HCT116 (cell line): ENCODE measurements at regions not wholly inside any gene's neighbourhood (a gene's known extent, or its start where the extent isn't known, plus 50 kb on each side); places are given as distances from the start of the nearest gene placed in this dataset.

Experiments used
- ATAC-seq: fragments of 200-7000 bp; cut with Tn5 transposase; 2 replicates; pipeline ENCODE4 v1.9.1; 2020; ENCODE audit warnings: mild to moderate bottlenecking, moderate library complexity
- BruUV-seq: library from RNA; stranded (reverse); fragments of 400-500 nt; replicated peaks from 2 replicates; lab custom pipeline; 2021; lab: Mats Ljungman, UMichigan
- CTCF ChIA-PET: fragments of 300-600 bp; sonication (Branson Sonifier 250); formaldehyde crosslinking; loops from one replicate; lab custom pipeline; 2021; ENCODE audit warnings: antibody characterized with exemption; lab: Charles Lee
- POLR2A ChIA-PET: fragments of 300-600, 350-600 bp; sonication (Branson Sonifier 250); formaldehyde crosslinking; loops from one replicate; lab custom pipeline; 2021; ENCODE audit warnings: antibody characterized with exemption; lab: Charles Lee
- RAD21 ChIA-PET, 2 experiments: fragments of 300-600 bp; sonication (Branson Sonifier 250); formaldehyde crosslinking; loops; one replicate each; lab custom pipeline; 2023; ENCODE audit warnings: low total read pairs in 2 of 2; ENCODE audit not compliant: uncharacterized antibody in 2 of 2, unreplicated experiment in 2 of 2, low non-redundant PET in 1 of 2; lab: Charles Lee
- DNase-seq: peaks from one replicate; pipeline ENCODE4 v3.0.0-alpha.2; 2010; ENCODE audit warnings: low read depth, low spot score
- H2AFZ ChIP-seq: fragments of 200-600 bp; shearing (Covaris generic), sonication (generic); 2 replicates; pipeline ENCODE4 v1.6.1; 2017; ENCODE audit warnings: low read depth, mixed run types, mixed read lengths, antibody characterized with exemption, low read length; ENCODE audit not compliant: poor library complexity, severe bottlenecking
- H3K27ac ChIP-seq: 2 replicates; pipeline ENCODE4 v1.5.1; 2012; ENCODE audit warnings: low read depth, low read length
- H3K27me3 ChIP-seq: fragments of 200-600 bp; sonication (generic); 2 replicates; pipeline ENCODE4 v1.6.1; 2016; ENCODE audit warnings: mixed run types, low read length, mixed read lengths; ENCODE audit not compliant: insufficient read depth
- H3K36me3 ChIP-seq, 2 experiments: fragments of 200-500 bp in 1 of 2; fragments of 200-600 bp in 1 of 2; sonication (Bioruptor generic) in 1 of 2; sonication (generic) in 1 of 2; 2 replicates each; pipeline versions ENCODE4 v1.5.1 to v1.6.1; 2014 to 2016; ENCODE audit warnings: low read length in 2 of 2, inconsistent platforms in 1 of 2, mixed read lengths in 1 of 2, mixed run types in 1 of 2; ENCODE audit not compliant: insufficient read depth in 2 of 2, control insufficient read depth in 1 of 2
- H3K4me1 ChIP-seq, 2 experiments: fragments of 200-600 bp in 1 of 2; sonication (generic) in 1 of 2; 2 replicates each; pipeline versions ENCODE4 v1.5.1 to v1.6.1; 2012 to 2017; ENCODE audit warnings: low read length in 2 of 2, inconsistent platforms in 1 of 2, mild to moderate bottlenecking in 1 of 2, mixed read lengths in 1 of 2, mixed run types in 1 of 2, moderate library complexity in 1 of 2; ENCODE audit not compliant: insufficient read depth in 2 of 2, control insufficient read depth in 1 of 2
- H3K4me2 ChIP-seq: fragments of 200-600 bp; sonication (generic); 2 replicates; pipeline ENCODE4 v1.6.1; 2017; ENCODE audit warnings: mixed run types, low read length, mixed read lengths
- H3K4me3 ChIP-seq, 2 experiments: fragments of 200-600 bp in 1 of 2; sonication (generic) in 1 of 2; replicated peaks in 1 of 2; 2 replicates each; pipeline ENCODE4 v1.5.1; 2011 to 2016; ENCODE audit warnings: low read length in 2 of 2, control low read depth in 1 of 2, low read depth in 1 of 2, mild to moderate bottlenecking in 1 of 2, mixed read lengths in 1 of 2, mixed run types in 1 of 2
- H3K79me2 ChIP-seq: fragments of 200-600 bp; sonication (generic); 2 replicates; pipeline ENCODE4 v1.6.1; 2017; ENCODE audit warnings: mild to moderate bottlenecking, mixed run types, low read length, moderate library complexity, mixed read lengths; ENCODE audit not compliant: insufficient read depth
- H3K9ac ChIP-seq: fragments of 200-600 bp; sonication (generic); 2 replicates; pipeline ENCODE4 v1.6.1; 2016; ENCODE audit warnings: low read length, mixed read lengths
- H3K9me2 ChIP-seq: fragments of 200-600 bp; sonication (generic), shearing (Covaris generic); 2 replicates; pipeline ENCODE4 v1.6.1; 2017; ENCODE audit warnings: mixed run types, mild to moderate bottlenecking, moderate library complexity; ENCODE audit not compliant: insufficient read depth
- H3K9me3 ChIP-seq, 2 experiments: fragments of 200-500 bp in 1 of 2; fragments of 200-600 bp in 1 of 2; sonication (Bioruptor generic) in 1 of 2; sonication (generic) in 1 of 2; 2 replicates each; pipeline ENCODE4 v1.6.1; 2014 to 2017; ENCODE audit warnings: low read length in 2 of 2, mixed read lengths in 2 of 2, inconsistent platforms in 1 of 2, low read depth in 1 of 2, mild to moderate bottlenecking in 1 of 2, mixed run types in 1 of 2, moderate library complexity in 1 of 2; ENCODE audit not compliant: control insufficient read depth in 1 of 2, insufficient read depth in 1 of 2
- H4K20me1 ChIP-seq: fragments of 200-600 bp; sonication (generic), shearing (Covaris generic); 2 replicates; pipeline ENCODE4 v1.6.1; 2017; ENCODE audit warnings: mixed run types, mild to moderate bottlenecking, moderate library complexity; ENCODE audit not compliant: insufficient read depth
- CBX3 ChIP-seq: IDR thresholded peaks from 2 replicates; pipeline ENCODE4 v1.6.1; 2012; ENCODE audit warnings: low read depth
- CEBPB ChIP-seq: IDR thresholded peaks from 2 replicates; pipeline ENCODE4 v1.6.1; 2012; ENCODE audit warnings: low read depth
- ELF1 ChIP-seq: IDR thresholded peaks from 2 replicates; pipeline ENCODE4 v1.6.1; 2012; ENCODE audit warnings: low read depth, borderline replicate concordance
- EZH2phosphoT487 ChIP-seq: fragments of 200-600 bp; IDR thresholded peaks from 2 replicates; pipeline ENCODE4 v1.6.1; 2018; ENCODE audit warnings: antibody characterized with exemption, borderline replicate concordance
- JUND ChIP-seq: IDR thresholded peaks from 2 replicates; pipeline ENCODE4 v1.6.1; 2012
- POLR2A ChIP-seq: IDR thresholded peaks from 2 replicates; pipeline ENCODE4 v1.7.0; 2011; ENCODE audit warnings: borderline replicate concordance; ENCODE audit not compliant: insufficient read depth, insufficient read length; ENCODE audit errors: extremely low read depth
- POLR2AphosphoS5 ChIP-seq: IDR thresholded peaks from 2 replicates; pipeline ENCODE4 v1.6.1; 2011; ENCODE audit warnings: mild to moderate bottlenecking, low read depth, low read length, moderate library complexity
- RAD21 ChIP-seq: IDR thresholded peaks from 2 replicates; pipeline ENCODE4 v1.6.1; 2012; ENCODE audit warnings: low read depth, mild to moderate bottlenecking
- SIN3A ChIP-seq: IDR thresholded peaks from 2 replicates; pipeline ENCODE4 v1.6.1; 2012; ENCODE audit warnings: low read depth
- SRF ChIP-seq: IDR thresholded peaks from 2 replicates; pipeline ENCODE4 v1.6.1; 2012; ENCODE audit warnings: low read depth
- TCF7L2 ChIP-seq: IDR thresholded peaks from 2 replicates; pipeline ENCODE4 v1.7.0; 2011; ENCODE audit warnings: borderline replicate concordance, inconsistent platforms; ENCODE audit not compliant: insufficient read depth, insufficient read length; ENCODE audit errors: extremely low read depth
- YY1 ChIP-seq: IDR thresholded peaks from 2 replicates; pipeline ENCODE4 v1.6.1; 2011; ENCODE audit warnings: low read length, low read depth, moderate library complexity, mild to moderate bottlenecking; ENCODE audit not compliant: insufficient replicate concordance; ENCODE audit errors: extremely low read depth
- ZFX ChIP-seq: fragments of 450-650 bp; IDR thresholded peaks from 2 replicates; pipeline ENCODE4 v1.6.1; 2017
- intact Hi-C: fragments of 100-400 bp; cut with micrococcal nuclease; formaldehyde crosslinking; loops from 2 replicates; pipeline ENCODE4 v1.10.0; 2022
- TF ChIP-seq, protein P1 (sequence below): IDR thresholded peaks from 2 replicates; pipeline ENCODE4 v1.6.1; 2012; ENCODE audit warnings: low read depth
- TF ChIP-seq, protein P2 (sequence below): IDR thresholded peaks from 2 replicates; pipeline ENCODE4 v1.6.1; 2012

DNA sequence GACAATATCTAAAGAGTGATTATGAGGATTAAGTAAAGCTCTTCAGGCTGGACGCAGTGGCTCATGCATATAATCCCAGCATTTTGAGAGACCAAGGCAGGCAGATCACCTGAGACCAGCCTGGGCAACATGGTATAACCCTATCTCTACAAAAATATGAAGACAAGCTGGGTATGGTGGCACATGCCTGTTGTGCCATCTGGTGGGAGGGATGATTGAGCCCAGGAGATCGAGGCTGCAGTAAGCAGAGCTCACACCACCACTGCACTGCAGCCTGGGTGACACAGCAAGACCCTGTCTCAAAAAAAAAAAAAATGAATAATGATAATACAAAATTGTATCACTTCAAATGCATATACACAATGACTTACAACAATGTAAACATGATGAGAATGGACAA is 195.6 kb upstream of the AUTS2 start:
- no peaks in the 10 kb centered on the region for H3K36me3 ChIP-seq
- intact Hi-C loops: no loop called here
- H4K20me1 ChIP-seq: no peaks in the 10 kb centered on the region
- no peaks in the 10 kb centered on the region for H3K9me2 ChIP-seq
- H3K9me3 ChIP-seq: peaks cover 3 to 8% of the 10 kb centered on the region in 2 experiments; a peak in 2 of 4 replicates
- RAD21 ChIA-PET: no interaction called here
- H3K27me3 ChIP-seq: no peaks in the 10 kb centered on the region
- no peak overlapping the region for H3K4me3 ChIP-seq
- H3K79me2 ChIP-seq: no peaks in the 10 kb centered on the region
- no peak overlapping the region for H3K27ac ChIP-seq
- TF ChIP-seq EZH2phosphoT487 (no peak), CEBPB (no peak), ELF1 (no peak), ZFX (no peak)
- TF ChIP-seq, protein P1, sequence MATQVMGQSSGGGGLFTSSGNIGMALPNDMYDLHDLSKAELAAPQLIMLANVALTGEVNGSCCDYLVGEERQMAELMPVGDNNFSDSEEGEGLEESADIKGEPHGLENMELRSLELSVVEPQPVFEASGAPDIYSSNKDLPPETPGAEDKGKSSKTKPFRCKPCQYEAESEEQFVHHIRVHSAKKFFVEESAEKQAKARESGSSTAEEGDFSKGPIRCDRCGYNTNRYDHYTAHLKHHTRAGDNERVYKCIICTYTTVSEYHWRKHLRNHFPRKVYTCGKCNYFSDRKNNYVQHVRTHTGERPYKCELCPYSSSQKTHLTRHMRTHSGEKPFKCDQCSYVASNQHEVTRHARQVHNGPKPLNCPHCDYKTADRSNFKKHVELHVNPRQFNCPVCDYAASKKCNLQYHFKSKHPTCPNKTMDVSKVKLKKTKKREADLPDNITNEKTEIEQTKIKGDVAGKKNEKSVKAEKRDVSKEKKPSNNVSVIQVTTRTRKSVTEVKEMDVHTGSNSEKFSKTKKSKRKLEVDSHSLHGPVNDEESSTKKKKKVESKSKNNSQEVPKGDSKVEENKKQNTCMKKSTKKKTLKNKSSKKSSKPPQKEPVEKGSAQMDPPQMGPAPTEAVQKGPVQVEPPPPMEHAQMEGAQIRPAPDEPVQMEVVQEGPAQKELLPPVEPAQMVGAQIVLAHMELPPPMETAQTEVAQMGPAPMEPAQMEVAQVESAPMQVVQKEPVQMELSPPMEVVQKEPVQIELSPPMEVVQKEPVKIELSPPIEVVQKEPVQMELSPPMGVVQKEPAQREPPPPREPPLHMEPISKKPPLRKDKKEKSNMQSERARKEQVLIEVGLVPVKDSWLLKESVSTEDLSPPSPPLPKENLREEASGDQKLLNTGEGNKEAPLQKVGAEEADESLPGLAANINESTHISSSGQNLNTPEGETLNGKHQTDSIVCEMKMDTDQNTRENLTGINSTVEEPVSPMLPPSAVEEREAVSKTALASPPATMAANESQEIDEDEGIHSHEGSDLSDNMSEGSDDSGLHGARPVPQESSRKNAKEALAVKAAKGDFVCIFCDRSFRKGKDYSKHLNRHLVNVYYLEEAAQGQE: no peak
- no peak overlapping the region for H2AFZ ChIP-seq
- DNase-seq (no peak), ATAC-seq (no peak)
- no peak overlapping the region for H3K4me2 ChIP-seq
- no peak overlapping the region for H3K9ac ChIP-seq
- H3K4me1 ChIP-seq: no peaks in the 10 kb centered on the region
- BruUV-seq: no TSS peak
- CTCF ChIA-PET: no interaction called here
- POLR2A ChIA-PET: no interaction called here

DNA sequence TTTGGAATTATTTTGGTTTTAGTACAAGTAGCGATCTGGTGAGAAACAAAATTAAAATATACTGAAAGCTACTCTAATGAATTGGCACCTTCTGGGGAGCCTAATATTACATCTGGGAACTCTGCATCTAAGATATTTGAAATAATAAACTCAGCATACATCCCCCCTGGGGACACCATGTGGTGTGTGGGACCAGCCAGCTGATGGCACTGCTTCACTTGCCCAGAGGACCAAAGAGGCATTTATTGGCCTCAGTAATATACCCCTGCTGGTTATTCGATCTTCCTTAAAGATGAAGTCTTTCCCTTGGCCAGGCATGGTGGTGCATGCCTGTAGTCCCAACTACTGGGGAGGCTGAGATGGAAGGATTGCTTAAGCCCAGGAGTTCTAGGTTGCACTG is 195.1 kb upstream of the AUTS2 start:
- DNase-seq (no peak), ATAC-seq (no peak)
- Histone ChIP-seq H3K36me3 (no peaks in the 10 kb centered on the region), H2AFZ (no peak overlapping the region), H4K20me1 (no peaks in the 10 kb centered on the region), H3K4me3 (no peak overlapping the region), H3K9ac (no peak overlapping the region), H3K79me2 (no peaks in the 10 kb centered on the region), H3K27ac (no peak overlapping the region), H3K4me2 (no peak overlapping the region), H3K9me2 (no peaks in the 10 kb centered on the region), H3K27me3 (no peaks in the 10 kb centered on the region), H3K4me1 (no peaks in the 10 kb centered on the region), H3K9me3 (peaks cover 3 to 8% of the 10 kb centered on the region in 2 experiments; a peak in 2 of 4 replicates)
- ChIA-PET CTCF (no interaction called here), POLR2A (no interaction called here), RAD21 (no interaction called here)
- no TSS peak for BruUV-seq
- intact Hi-C loops: no loop called here
- no peak for TF ChIP-seq SIN3A
- no peak for TF ChIP-seq YY1
- no peak for TF ChIP-seq EZH2phosphoT487
- no peak for TF ChIP-seq POLR2AphosphoS5
- no peak for TF ChIP-seq POLR2A
- no peak for TF ChIP-seq CBX3
- TF ChIP-seq RAD21: no peak
- no peak for TF ChIP-seq JUND
- TF ChIP-seq, protein P2, sequence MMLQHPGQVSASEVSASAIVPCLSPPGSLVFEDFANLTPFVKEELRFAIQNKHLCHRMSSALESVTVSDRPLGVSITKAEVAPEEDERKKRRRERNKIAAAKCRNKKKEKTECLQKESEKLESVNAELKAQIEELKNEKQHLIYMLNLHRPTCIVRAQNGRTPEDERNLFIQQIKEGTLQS: no peak
- no peak for TF ChIP-seq SRF
- TF ChIP-seq, protein P1: no peak
- TF ChIP-seq ELF1: no peak
- no peak for TF ChIP-seq TCF7L2
- TF ChIP-seq ZFX: no peak
